ENCODE measurements at regions not wholly inside any gene's neighbourhood (a gene's known extent, or its start where the extent isn't known, plus 50 kb on each side); places are given as distances from the start of the nearest gene placed in this dataset.

DNA sequence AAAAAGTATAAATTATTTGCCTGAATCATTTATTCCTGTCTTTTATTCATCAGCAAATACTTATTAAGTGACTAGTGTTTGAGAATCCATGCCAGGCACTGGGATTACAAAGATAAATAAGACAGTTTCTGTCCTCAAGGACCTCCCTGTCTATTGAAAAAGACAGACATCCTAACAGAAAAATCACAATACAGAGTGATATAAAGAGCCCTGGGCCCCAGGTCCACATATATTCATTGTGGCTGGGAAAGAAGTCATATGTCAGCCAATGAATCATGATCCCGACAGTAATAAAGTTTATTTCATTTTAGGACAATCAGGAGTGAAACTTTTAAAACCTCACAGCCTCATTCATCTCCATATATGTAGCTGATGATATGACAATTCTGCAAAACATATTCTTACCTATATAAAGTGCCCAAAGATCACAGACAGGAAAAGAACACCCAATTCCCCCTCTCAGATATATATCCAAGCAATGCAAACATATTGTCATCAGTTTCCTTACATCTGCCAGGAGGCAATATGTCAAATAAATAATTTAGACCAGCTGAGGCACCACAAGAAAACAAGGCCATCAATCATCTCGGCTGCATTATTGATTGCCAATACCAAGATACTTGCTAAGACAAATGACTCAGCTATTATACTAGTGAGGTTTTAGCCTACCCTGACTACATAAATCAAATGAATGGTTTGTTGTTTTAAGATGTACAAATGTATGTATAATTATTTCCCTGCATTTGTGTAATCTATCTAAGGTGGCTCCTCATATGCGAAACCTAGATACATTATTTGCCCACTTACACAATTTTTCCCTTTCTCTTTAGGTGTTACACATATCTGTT lies 590.9 kb upstream of the API5 start:
- no peak for DNase-seq (ENCODE audit: low read depth)
- no peak overlapping the region for H3K4me3 ChIP-seq (ENCODE audit: low read depth, low read length)
- TF ChIP-seq, protein P1, sequence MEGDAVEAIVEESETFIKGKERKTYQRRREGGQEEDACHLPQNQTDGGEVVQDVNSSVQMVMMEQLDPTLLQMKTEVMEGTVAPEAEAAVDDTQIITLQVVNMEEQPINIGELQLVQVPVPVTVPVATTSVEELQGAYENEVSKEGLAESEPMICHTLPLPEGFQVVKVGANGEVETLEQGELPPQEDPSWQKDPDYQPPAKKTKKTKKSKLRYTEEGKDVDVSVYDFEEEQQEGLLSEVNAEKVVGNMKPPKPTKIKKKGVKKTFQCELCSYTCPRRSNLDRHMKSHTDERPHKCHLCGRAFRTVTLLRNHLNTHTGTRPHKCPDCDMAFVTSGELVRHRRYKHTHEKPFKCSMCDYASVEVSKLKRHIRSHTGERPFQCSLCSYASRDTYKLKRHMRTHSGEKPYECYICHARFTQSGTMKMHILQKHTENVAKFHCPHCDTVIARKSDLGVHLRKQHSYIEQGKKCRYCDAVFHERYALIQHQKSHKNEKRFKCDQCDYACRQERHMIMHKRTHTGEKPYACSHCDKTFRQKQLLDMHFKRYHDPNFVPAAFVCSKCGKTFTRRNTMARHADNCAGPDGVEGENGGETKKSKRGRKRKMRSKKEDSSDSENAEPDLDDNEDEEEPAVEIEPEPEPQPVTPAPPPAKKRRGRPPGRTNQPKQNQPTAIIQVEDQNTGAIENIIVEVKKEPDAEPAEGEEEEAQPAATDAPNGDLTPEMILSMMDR (IDR thresholded peaks at IDR 0.05; ENCODE audit: control insufficient read depth, extremely low read depth, insufficient read depth), result no peak

DNA sequence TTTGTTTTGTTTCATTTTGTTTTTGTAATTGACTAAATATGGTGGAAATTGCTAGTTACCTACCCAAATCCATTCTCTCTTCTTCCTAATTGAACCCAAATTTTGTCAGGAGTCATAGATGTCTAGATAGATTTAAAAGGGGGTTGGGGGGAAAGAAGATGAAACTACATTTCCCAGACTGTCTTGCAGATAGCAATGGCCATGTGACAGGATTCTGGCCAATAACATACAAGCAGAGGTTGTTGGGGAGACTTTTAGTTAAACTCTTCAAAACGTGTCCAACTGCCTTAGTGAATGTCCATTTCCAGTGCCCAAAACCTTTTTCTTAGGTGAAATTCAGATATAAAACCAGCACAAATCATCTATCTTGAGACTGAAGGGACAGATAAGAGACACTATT lies 583.9 kb upstream of the API5 start:
- no peak for DNase-seq (ENCODE audit: low read depth)
- TF ChIP-seq, protein P1 (IDR thresholded peaks at IDR 0.05; ENCODE audit: control insufficient read depth, extremely low read depth, insufficient read depth), result no peak
- H3K4me3 ChIP-seq (ENCODE audit: low read depth, low read length), result no peak overlapping the region

DNA sequence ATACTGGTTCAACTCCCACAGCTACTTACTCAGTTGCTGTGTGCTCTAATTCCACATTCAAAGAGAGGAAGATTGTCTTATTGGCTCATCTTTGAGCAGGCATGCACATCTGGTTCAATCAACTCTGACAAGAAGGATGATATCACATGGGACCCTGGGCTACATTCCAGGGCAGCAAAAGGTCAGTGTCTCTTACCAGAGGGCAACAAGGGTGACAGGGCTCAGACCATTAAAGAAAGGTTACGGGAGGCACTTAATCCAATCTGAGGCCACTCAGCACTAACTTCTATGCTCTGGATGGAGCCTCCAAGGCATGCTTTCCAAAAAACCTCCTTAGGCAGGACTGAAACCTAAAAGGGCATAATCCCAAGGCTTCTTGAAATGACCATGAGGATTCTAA lies 549.4 kb upstream of the API5 start:
- TF ChIP-seq, protein P1 (IDR thresholded peaks at IDR 0.05; ENCODE audit: control insufficient read depth, extremely low read depth, insufficient read depth), result no peak
- H3K4me3 ChIP-seq (ENCODE audit: low read depth, low read length), result no peak overlapping the region
- no peak for DNase-seq (ENCODE audit: low read depth)

DNA sequence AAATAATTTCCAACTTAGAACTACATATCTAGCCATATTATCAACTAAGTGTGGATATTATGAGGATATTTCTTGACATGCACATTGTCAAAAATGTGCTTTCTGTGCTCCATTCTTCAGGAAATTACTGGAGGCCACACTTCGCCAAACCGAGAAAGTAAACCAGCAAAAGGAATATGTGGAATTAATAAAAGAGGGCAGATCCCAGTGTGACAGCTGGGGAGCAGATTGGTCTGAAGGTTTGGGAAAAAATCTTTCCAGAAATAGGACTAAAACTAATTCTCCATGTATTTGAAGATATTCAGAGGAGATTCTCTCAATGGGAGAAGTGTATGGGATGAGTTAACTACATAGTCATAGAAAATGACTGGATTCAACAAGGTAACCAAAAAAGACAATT lies 546.9 kb upstream of the API5 start:
- TF ChIP-seq, protein P1 (IDR thresholded peaks at IDR 0.05; ENCODE audit: control insufficient read depth, extremely low read depth, insufficient read depth), result no peak
- no peak for DNase-seq (ENCODE audit: low read depth)
- no peak overlapping the region for H3K4me3 ChIP-seq (ENCODE audit: low read depth, low read length)

DNA sequence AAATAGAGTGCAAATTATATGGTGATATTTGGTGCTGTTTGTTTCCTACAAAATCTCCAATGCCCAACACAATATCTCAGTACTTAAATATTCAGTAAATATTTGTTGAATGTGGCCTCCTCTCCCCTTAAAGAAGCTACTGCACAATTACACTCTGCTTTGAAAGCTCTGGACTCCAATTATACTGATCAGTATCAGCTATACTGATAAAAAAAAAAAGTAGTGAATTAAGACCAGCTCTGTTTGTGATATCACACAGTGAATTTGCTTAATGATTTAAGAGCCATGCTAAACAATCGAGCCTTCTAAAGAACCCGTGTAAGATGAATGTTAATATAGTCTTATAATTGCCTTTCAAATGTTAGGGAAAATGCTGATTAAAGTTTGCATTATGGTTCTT lies 543.2 kb upstream of the API5 start:
- DNase-seq (ENCODE audit: low read depth), result no peak
- TF ChIP-seq, protein P1 (IDR thresholded peaks at IDR 0.05; ENCODE audit: control insufficient read depth, extremely low read depth, insufficient read depth), result no peak
- no peak overlapping the region for H3K4me3 ChIP-seq (ENCODE audit: low read depth, low read length)

DNA sequence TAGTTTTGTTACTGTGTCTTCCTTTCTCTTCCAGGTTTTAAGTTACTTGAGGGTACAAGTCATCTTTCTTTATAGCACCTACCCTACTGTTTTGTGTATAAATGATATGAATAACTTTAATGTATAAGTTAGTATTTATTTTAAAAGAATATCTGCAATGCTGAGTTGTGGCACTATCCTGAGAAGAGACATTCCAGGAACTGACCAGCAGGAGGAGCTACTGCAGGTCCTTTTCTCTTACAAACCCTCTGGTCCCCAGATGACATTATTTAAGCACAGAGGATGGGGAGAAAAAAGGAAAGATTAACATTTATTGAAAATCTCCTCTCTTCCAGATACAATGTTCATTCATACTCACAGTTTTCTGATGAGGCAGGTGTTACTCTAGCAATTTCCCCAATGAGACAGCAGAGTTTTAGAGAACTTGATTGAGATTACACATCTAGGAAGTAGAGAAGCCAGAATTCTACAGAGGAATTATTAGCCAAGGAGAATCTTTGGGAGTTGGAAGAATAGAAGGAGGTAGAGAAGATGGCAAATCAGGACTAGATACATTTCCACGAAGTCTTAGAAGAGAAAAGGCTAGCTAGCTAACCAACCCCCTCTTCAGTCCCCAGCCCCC lies 541.2 kb upstream of the API5 start:
- no peak overlapping the region for H3K4me3 ChIP-seq (ENCODE audit: low read depth, low read length)
- DNase-seq (ENCODE audit: low read depth), result no peak
- TF ChIP-seq, protein P1 (IDR thresholded peaks at IDR 0.05; ENCODE audit: control insufficient read depth, extremely low read depth, insufficient read depth), result peak; percentile 71
